ENCODE measurements at regions not wholly inside any gene's neighbourhood (a gene's known extent, or its start where the extent isn't known, plus 50 kb on each side); places are given as distances from the start of the nearest gene placed in this dataset.
A peak's percentile ranks its signal among the peaks of the same experiment; 100 is the strongest.

DNA sequence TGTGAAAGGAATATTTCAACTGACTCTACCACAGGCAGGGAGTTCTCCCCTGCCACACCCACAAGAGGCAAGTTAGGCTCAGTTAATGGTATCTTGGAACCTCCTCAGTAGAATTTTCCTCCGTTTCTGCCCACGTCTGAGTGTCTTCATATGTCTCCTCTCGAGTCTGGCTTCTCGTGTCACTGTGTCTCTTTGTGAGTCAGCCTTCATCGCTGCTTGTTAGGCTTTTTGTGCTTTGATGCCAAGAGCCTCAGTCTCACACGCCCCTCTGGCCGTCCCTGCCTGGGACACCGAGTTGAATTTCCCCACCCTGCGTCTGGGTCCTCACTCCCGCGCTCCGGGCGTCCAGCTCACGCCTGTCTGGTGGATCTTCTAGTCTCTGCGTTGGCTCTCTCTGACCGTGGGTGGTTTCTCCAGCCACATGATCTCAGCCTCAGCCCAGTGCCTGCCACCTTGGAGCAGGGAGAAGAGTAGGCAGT is 125.7 kb upstream of the GADD45A start:
- Histone ChIP-seq H3K27ac (ENCODE audit: control insufficient read depth, insufficient read depth, low read length) (peak overlapping the region; percentile 52), H3K4me2 (ENCODE audit: control insufficient read depth, extremely low read depth, insufficient read depth, low read depth, low read length) (peak overlapping the region; percentile 79), H3K4me3 (ENCODE audit: control insufficient read depth in 2 of 3, extremely low read depth in 1 of 3, insufficient read depth in 2 of 3, low read depth in 1 of 3, low read length in 3 of 3) (peak overlapping the region in 1 of 3 experiments; percentile 29), H2AFZ (ENCODE audit: control insufficient read depth, low read length) (peak overlapping the region; percentile 90), H3K9me3 (ENCODE audit: control insufficient read depth, low read depth, low read length) (no peaks in the 10 kb centered on the region), H3K79me2 (ENCODE audit: control insufficient read depth, insufficient read depth, low read length) (no peaks in the 10 kb centered on the region), H4K20me1 (ENCODE audit: control insufficient read depth, extremely low read depth, insufficient read depth, low read length) (no peaks in the 10 kb centered on the region), H3K36me3 (ENCODE audit: control insufficient read depth in 2 of 2, extremely low read depth in 1 of 2, insufficient read depth in 2 of 2, low read length in 2 of 2) (no peaks in the 10 kb centered on the region), H3K9ac (ENCODE audit: control insufficient read depth, extremely low read depth, insufficient read depth, low read length) (peak overlapping the region; percentile 56), H3K27me3 (ENCODE audit: control insufficient read depth, extremely low read depth, insufficient read depth, low read length) (no peaks in the 10 kb centered on the region), H3K4me1 (ENCODE audit: control insufficient read depth, extremely low read depth, insufficient read depth, low read length) (peaks cover 42% of the 10 kb centered on the region), H3K9me1 (ENCODE audit: control insufficient read depth, extremely low read depth, insufficient read depth, low read length) (no peaks in the 10 kb centered on the region)
- dilution Hi-C loops (cut with MboI; ENCODE audit: extremely low pct_ligation_motif_present, low sequenced_read_pairs), result no loop called here
- no peak for DNase-seq (ENCODE audit: low read depth, low spot score)
- FAIRE-seq, result peak; percentile 55
- TF ChIP-seq, protein P1, sequence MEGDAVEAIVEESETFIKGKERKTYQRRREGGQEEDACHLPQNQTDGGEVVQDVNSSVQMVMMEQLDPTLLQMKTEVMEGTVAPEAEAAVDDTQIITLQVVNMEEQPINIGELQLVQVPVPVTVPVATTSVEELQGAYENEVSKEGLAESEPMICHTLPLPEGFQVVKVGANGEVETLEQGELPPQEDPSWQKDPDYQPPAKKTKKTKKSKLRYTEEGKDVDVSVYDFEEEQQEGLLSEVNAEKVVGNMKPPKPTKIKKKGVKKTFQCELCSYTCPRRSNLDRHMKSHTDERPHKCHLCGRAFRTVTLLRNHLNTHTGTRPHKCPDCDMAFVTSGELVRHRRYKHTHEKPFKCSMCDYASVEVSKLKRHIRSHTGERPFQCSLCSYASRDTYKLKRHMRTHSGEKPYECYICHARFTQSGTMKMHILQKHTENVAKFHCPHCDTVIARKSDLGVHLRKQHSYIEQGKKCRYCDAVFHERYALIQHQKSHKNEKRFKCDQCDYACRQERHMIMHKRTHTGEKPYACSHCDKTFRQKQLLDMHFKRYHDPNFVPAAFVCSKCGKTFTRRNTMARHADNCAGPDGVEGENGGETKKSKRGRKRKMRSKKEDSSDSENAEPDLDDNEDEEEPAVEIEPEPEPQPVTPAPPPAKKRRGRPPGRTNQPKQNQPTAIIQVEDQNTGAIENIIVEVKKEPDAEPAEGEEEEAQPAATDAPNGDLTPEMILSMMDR (optimal IDR thresholded peaks at IDR 0.05 in 1 of 3, IDR thresholded peaks at IDR 0.05 in 1 of 3, conservative IDR thresholded peaks at IDR 0.05 in 1 of 3; ENCODE audit: extremely low read depth in 1 of 3, insufficient read depth in 2 of 3, low read length in 3 of 3), result no peak
- TF ChIP-seq EZH2 (IDR thresholded peaks at IDR 0.05; ENCODE audit: low read length), result no peak

DNA sequence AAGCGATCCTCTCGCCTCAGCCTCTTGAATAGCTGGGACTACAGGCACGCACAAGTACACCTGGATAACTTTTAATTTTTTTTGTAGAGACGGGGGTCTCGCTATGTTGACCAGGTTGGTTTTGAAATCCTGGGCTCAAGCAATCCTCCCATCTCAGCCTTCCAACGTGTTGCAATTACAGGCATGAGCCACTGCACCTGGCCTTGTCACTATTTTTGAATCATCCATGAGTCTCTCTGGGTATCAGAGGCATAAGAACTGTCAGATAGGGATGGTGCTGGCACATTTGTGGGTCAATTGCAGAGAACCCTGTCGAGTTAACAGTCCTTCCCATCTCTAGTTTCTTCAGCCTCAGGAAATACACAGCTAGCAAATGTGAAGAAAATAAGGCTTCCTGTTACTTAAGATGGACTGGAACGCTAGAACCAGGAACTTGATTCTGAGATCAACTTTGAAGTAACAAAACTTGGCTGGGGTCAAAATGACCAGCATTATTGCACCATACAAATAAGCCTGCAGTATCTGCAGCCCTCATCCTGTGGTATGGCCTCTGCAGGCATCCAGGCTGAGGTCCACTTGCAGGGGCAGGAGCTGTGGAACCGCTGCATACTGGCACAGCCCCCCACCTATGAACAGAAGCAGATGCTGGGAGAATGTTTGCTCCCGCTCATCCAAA is 124.3 kb upstream of the GADD45A start:
- H3K9me3 ChIP-seq (ENCODE audit: control insufficient read depth, low read depth, low read length), result no peaks in the 10 kb centered on the region
- H3K9ac ChIP-seq (ENCODE audit: control insufficient read depth, extremely low read depth, insufficient read depth, low read length), result no peak overlapping the region
- H3K27ac ChIP-seq (ENCODE audit: control insufficient read depth, insufficient read depth, low read length), result no peak overlapping the region
- dilution Hi-C loops (cut with MboI; ENCODE audit: extremely low pct_ligation_motif_present, low sequenced_read_pairs), result no loop called here
- DNase-seq (ENCODE audit: low read depth, low spot score) (no peak), FAIRE-seq (peak; percentile 34)
- no peaks in the 10 kb centered on the region for H3K79me2 ChIP-seq (ENCODE audit: control insufficient read depth, insufficient read depth, low read length)
- no peaks in the 10 kb centered on the region for H4K20me1 ChIP-seq (ENCODE audit: control insufficient read depth, extremely low read depth, insufficient read depth, low read length)
- no peaks in the 10 kb centered on the region for H3K27me3 ChIP-seq (ENCODE audit: control insufficient read depth, extremely low read depth, insufficient read depth, low read length)
- TF ChIP-seq, protein P1 (optimal IDR thresholded peaks at IDR 0.05 in 1 of 3, IDR thresholded peaks at IDR 0.05 in 1 of 3, conservative IDR thresholded peaks at IDR 0.05 in 1 of 3; ENCODE audit: extremely low read depth in 1 of 3, insufficient read depth in 2 of 3, low read length in 3 of 3), result no peak
- no peak for TF ChIP-seq EZH2 (IDR thresholded peaks at IDR 0.05; ENCODE audit: low read length)
- no peak overlapping the region for H3K4me3 ChIP-seq (ENCODE audit: control insufficient read depth in 2 of 3, extremely low read depth in 1 of 3, insufficient read depth in 2 of 3, low read depth in 1 of 3, low read length in 3 of 3)
- no peak overlapping the region for H2AFZ ChIP-seq (ENCODE audit: control insufficient read depth, low read length)
- H3K9me1 ChIP-seq (ENCODE audit: control insufficient read depth, extremely low read depth, insufficient read depth, low read length), result no peaks in the 10 kb centered on the region
- no peak overlapping the region for H3K4me2 ChIP-seq (ENCODE audit: control insufficient read depth, extremely low read depth, insufficient read depth, low read depth, low read length)
- no peaks in the 10 kb centered on the region for H3K36me3 ChIP-seq (ENCODE audit: control insufficient read depth in 2 of 2, extremely low read depth in 1 of 2, insufficient read depth in 2 of 2, low read length in 2 of 2)
- peaks cover 37% of the 10 kb centered on the region for H3K4me1 ChIP-seq (ENCODE audit: control insufficient read depth, extremely low read depth, insufficient read depth, low read length)

Measured in keratinocyte (primary cell).